GM18858 (cell line): ENCODE measurements at regions not wholly inside any gene's neighbourhood (a gene's known extent, or its start where the extent isn't known, plus 50 kb on each side); places are given as distances from the start of the nearest gene placed in this dataset.

Experiments
- ATAC-seq: cut with Tn5 transposase; IDR thresholded peaks from one replicate; pipeline ENCODE4 v1.9.1; 2021; ENCODE audit not compliant: unreplicated experiment

DNA sequence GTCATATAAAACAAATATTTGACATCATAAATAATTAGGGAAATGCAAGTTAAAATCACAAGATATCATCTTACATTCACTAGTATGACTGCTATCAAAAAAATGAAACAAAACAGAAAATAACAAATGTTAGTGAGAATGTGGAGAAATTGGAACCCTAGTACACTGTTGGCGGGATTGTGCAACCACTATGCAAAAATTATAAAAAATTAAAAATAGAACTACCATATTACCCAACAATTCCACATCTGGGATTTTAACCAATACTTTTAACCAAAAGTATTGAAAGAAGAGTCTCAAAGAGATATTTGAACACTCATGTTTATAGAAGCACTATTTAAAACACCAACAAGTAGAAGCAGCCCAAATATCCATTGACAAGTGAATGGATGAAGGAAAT lies 797.2 kb upstream of the ADAMTS5 start:
- ATAC-seq, result no peak

DNA sequence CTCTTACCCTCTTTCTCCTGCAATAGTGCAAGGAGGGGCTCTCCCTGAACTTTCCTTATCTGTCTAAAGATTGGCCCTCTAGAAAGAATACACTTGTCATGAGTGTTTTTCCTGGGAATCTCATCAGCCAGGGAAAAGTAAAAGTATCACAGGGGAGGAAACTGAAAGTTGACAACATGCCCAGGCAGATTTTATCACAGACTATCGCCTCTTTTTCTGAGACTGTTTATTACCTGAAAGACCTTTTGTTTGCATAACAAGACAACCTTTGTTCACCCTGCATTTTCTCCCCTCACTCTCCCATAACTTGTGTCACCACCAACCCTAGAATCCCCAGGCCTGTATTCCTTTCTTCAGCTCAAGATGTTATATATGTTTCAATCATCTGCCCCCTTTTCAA lies 794.7 kb upstream of the ADAMTS5 start:
- no peak for ATAC-seq

DNA sequence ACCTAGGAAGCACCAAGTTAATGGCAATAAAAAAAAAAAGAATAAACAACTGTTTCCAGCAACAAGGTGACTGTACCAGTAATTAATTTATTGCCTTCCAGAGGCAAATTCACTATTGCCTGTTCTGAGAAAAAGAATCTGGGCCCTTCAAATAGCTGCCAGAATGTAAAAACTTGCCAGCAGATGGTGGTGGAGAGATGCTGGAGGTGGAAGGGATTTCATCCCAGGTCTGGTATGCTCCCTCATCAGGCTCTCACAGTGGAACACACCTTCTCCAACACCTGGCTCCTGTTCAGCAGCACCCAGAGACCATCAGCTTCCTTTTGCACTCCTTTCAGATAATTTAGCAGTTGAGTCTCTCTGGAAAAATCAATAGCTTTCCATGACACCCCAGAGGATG lies 792.9 kb upstream of the ADAMTS5 start:
- ATAC-seq, result no peak

DNA sequence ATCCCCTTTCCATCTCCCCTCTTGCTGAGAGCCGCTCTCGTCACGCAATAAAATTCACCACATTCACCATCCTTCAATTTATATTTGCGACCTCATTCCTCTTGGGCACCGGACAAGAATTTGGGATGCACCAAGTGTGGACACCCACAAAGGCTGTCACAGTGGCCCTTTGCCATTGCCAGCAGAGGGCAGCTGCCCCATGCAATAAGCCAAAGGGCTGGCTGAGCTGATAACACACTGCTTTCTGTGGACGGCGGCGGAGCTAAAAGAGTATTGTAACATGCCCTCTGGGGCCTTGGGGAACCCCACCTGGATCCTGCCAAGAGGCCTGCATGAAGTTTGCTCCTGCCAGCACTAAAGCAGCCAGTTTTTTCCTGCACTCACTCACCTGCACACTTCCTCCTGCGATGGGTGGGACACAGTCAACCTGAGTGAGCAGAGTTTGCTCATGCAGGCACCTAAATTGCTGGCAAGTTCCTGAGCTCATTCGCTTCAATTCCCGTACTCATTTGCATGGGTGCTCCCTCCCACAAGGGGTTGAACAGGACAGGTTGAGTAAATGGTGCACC lies 792.3 kb upstream of the ADAMTS5 start:
- no peak for ATAC-seq

DNA sequence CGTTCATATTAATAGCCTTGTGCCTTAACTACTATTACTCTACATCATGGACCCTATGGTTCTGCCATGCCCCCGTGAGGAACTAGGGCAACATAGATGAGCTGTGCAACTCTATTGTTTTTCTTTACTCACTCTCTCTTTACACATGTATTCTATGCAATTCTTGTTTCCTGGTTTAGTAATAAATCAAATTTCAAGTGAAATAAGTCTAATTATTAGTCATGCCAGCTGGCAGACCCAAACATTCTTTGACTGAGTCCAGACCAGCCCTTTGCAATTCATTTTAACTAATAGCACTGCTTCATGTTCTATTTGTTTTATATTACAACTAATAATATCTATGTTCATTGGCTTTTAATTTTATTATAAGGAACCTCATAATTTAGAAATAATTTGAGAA lies 789.3 kb upstream of the ADAMTS5 start:
- ATAC-seq, result no peak

DNA sequence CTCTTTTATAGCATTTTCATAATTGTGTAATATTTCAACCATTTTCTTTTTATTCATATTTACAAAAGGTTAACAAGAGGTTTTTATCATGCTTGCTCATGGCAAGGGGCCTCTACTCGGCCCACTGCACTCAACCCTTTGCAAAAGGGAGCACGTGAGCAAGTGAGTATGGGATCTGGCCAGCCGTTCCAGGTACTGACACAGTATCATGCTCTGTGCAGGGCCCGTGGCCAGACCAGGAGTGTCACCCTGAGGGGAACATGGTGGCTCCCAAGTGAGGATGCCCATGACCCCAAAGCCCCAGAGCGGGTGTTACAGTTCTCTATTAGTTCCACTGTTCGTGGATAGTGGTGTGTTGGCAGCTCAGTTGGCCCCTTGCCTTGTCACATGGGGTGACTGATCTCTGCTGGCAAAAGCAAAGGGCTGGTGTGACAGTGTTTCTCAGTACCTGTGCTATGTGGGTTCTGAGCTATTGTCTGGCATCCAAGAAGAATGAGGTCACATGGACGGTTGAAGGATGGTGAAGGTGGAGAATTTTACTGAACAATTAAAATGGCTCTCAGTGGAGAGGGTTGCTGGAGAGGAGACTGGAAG lies 777.2 kb upstream of the ADAMTS5 start:
- ATAC-seq, result no peak

DNA sequence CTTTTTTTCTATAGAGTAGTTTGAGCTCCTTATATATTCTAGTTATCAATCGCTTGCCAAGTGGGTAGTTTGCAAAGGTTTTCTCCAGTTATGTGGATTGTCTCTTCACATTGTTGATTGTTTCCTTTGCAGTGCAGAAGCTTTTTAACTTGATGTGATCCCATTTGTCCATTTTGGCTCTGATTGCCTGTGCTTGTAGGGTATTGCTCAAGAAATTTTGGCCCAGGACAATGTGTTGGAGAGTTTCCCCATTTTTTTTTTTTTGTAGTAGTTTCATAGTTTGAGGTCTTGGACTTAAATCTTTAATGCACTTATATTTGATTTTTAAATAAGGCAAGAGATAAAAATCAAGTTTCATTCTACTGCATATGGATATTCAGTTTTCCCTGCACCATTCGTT lies 774.8 kb upstream of the ADAMTS5 start:
- no peak for ATAC-seq

DNA sequence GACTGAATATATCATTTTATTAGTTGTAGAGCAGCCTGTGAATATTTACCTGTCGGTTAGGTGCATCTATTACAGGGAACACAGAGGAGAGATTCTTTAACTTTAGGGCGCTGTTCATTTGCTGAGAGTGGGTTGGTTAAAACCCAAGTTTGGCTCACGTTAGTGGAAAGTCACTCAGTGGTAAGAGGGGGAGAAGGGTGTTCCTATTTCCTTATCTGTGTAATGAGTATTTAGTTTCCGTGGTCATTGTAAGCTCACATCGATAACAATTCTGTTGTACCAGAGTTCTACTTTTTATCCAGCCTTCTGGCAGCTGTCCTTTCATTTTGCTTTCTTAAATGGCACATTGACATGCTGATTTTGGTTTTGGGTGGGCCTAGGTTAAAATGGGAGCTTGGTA lies 773.2 kb upstream of the ADAMTS5 start:
- ATAC-seq, result no peak

DNA sequence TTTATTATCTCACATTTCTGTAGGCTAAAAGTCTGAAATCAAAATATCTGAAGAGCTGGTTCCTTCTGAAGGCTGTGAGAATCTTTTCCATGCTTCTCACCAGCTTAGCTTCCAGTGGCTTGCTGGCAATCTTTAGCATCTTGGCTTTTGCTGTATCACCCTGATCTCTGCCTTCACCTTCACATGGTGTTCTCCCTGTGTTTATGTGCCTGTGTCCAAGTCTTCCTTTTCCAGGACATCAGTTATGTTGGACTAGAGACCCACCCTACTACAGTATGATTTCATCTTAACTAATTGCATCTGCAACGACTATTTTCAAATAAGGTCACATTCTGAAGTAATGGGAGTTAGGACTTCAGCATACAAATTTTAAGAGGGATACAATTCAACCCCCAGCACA lies 772.3 kb upstream of the ADAMTS5 start:
- ATAC-seq, result no peak

DNA sequence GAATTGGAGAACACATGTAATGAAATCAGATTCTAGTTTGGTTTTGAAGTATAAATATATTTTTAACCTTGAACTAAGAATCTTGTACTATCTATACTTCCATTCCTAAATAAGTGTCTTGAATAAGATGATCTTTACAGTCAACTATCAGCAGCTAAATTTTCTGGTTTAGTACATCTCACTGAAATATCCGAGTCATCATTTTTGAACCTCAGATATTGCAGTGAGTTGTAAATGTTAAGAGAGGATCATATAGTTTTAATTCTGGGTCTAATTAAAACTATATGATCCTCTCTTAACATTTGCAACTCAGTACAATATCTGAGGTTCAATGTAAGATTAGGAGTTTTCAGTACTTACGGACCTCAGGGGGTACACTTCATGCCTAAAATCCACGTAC lies 768.8 kb upstream of the ADAMTS5 start:
- no peak for ATAC-seq

DNA sequence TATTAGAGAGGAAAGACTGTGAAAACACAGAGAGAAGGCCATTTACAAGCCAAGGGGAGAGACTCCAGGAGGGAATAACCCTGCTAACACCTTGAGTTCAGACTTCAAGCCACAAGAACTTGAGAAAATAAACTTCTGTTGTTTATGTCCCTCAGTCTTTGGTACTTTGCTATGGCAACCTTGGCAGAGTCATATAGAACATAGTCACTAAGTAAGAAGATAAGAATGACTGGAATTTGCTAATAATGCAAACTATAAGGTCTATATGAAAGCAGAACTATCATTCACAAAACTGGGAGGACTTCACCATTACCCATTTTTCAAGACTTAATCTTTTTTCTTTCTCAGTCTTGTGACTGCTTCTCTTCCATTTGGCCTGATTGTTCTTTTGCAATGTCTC lies 767.3 kb upstream of the ADAMTS5 start:
- ATAC-seq, result no peak

DNA sequence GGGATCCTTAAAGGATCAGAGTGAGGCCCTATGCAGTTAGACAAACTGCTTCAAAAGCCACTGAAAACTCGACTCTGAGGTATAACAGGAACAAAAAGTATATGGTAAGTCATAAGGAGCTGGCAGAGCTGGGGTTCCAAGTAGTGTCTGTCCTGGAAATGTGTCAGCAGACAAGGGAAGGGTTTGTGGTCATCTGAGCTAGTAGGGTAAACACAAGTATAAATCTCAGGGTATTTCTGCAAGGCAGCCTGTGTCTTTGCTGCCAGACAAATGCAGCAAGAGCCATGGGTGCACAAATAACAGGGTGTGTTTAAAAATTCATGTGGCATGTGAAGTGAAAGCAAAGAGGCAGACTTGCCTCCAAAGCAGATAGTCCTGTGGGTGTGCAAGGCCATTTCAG lies 759.0 kb upstream of the ADAMTS5 start:
- no peak for ATAC-seq

DNA sequence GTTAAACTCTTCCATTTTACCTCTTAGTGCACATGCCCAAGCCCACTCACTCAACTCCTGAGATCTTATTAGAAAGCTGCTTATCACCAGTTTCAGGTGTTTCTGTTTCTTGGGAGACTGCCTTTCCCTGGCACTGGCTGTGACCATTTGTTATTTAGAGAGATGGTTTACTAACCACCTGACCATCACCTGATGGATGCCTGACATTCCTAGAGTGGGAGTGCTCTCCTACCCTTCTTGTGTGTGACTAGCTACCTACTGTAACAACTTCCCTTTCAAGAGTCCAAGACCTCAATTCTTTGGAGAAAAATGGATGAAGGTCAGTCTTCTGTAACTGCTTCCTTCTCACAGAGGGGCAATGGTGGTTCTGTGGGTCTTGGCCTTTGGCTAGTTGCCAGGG lies 755.2 kb upstream of the ADAMTS5 start:
- ATAC-seq, result no peak

DNA sequence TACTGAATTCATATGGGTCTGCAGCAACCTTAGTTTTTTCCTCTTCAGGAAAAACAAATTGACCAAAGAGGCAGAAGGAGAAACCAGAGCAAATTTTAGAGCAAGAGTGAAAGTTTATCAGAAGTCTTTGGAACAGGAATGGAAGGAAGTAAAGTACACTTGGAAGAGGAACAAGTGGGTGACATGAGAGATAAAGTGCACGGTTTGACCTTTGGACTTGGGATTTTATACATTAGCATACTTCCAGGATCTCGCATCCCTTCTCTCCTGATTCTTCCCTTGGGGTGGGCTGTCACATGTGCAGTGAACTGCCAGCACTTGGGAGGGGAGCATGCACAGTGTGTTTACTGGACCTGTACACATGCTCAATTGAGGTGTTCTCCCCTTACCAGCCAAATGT lies 754.8 kb upstream of the ADAMTS5 start:
- ATAC-seq, result no peak

DNA sequence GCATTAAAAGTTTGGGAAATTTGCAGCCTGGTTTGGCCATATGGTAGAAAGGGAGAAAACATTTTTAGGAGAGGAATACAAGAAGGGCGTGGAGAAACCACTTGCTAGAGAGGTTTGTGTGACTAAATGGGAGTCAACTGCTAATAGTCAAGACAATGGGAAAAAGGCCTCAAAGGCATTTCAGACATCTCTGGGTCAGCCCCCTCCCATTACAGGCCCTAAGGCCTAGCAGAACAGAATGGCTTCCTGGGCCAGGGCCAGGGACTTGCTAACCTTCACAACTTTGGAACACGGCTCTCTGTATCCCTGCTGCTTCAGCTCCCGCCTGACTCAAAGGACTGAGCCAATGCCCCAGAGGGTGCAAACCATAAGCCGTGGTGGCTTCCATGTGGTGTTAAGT lies 752.3 kb upstream of the ADAMTS5 start:
- ATAC-seq, result no peak

DNA sequence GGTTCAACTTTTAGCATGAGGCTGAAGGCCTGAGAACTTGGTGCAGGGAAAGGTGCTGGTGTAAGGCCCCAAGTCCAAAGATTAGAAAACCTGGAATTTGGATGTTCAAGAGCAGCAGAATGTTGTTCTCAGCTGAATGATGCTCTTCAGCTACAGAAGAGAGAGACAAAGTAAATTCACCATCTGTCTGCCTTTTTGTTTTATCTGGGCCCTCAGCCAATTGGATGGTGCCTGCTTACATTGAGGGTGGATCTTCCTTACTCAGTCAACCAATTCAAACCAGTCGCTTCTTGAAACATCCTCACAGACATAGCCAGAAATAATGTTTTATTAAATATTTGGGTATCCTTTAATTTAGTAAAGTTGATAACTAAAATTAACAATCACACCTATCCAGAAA lies 748.2 kb upstream of the ADAMTS5 start:
- ATAC-seq, result no peak

DNA sequence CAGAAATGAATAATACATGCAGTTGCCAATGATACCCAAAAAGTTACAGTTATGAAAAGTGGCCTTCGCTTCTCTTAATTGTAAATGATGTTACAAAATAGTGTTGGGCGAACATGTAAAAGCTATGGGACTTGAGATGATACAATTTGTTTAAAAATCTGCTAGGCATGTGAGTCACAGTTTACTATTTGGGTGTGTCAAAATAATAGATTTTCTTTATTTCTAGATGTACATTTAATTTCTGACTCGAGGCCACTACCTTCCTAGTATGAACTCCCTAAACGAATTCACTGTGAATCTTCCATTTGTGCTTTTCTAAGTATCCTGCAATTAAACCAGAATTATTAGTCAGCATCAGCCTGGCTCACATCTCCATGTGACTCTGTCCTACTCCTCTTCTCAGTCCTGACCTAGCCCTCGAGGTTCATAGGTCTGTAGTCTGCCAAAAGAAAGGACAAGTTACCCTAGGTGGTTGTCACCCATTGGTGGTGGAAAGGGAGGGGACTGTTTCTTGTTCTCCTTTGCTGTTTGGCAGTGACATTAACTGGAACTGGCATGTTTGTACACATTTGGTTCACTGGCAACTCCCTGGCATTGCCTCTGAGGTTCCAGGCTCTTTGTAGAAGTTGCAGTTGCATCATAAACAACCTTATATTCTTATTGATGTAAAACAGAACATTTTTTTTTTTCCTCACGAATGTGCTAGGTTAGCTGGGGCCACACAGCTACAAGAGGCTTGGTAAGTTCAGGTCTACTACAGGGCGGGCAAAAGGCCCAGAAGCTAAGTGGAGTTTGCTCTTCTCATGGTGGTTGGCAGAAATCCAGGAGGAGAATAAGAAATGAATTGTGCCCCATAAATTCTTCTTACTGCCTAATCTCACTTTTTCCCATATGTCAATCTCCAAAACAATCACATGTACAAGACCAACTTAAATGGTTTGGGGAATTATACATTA lies 746.5 kb upstream of the ADAMTS5 start:
- ATAC-seq, result no peak

DNA sequence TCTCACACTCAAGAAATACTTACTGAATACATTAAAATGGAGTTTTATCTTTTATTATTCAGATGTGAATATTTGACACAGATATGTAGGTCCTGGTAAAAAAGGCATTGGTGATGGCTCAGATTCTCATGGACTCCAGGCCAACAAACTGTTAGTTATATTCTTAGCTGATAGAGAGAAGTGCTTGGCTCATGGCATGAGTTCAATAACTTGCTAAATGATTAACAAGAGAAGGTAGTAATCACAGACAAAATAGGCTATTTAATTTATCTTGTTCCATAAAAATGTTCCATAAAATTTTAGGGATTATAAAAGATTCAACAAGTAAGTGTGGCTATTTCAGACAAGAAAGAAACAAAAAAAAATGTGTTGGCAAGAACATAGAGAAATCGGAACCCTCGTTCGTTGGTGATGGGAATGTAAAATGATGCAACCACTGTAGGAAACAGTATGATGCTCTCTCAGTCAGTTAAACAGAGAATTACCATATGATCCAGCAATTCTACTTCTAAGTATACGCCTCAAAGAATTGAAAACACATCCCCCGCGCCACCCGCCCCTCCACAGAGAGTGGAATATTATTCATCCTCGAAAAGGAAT lies 737.8 kb upstream of the ADAMTS5 start:
- no peak for ATAC-seq

DNA sequence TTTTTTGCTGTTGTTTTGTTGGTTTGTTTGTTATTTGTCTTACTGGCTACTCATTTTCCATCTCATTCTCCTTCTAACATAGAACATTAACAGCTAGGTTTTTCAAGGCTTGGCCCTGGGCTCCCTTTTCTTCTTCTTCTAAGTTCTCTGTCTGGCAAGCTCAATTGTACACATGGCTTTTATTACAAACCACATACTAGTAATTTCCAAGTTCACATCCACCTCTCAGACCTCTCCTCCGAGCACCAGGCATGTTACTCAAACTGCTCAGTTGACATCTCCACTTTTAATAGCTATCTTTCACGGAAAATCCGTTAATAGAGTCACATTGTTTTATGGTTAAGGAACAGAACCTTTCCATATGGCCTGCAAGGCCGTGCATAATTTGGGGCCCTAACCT lies 736.9 kb upstream of the ADAMTS5 start:
- ATAC-seq, result no peak

DNA sequence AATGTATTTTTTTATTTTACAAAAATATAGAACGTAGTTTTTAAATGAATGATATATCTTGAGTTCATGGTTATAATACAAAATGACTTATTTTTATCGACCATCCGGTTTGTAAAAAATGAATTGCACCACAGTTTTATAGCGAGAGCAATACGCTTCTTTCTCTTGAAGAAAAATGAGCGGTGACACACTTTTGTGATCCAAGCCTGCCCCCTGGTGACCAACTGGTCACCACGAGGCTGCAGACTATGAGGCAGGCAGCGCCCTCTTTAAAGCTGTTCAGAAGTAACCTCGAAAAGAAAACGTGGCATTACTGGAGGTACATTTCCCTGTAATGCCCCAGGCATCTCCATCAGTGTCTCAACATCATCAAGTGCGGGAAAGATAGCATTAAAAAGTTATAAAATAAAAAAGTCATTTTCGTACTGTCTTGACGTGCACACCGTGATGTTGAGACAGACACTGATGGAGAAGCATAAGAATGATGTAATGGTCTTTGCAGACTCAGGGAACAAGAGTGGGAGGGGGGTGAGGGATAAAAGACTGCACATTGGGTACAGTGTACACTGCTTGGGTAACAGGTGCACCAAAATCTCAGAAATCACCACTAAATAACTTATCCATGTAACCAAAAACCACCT lies 734.2 kb upstream of the ADAMTS5 start:
- peak; percentile 74 for ATAC-seq

DNA sequence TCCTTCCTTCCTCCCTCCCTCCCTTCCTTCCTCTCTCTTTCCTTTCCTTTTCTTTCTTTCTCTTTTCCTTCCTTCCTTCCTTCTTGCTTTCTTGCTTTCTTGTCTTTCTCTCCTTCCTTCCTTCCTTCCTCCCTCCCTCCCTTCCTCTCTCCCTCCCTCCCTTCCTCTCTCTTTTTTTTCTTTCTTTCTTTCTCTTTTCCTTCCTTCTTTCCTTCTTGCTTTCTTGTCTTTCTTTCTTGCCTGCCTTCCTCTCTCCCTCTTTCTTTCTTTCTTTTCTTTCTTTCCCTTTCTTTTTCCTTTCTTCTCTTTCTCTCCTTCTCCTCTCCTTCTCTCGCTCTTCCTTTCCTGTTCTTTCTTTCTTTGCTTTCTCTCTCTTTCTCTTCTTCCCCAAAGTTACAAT lies 728.4 kb upstream of the ADAMTS5 start:
- ATAC-seq, result no peak
